HG03565 (cell line): ENCODE measurements at regions not wholly inside any gene's neighbourhood (a gene's known extent, or its start where the extent isn't known, plus 50 kb on each side); places are given as distances from the start of the nearest gene placed in this dataset.
"Not testable (repeated sequence)": the region's sequence is repeated elsewhere in the genome, so short reads cannot be mapped to it uniquely, and the experiment has no call there.

Experiments
- ATAC-seq: cut with Tn5 transposase; IDR thresholded peaks from one replicate; pipeline ENCODE4 v1.9.1; 2021; ENCODE audit warnings: mild to moderate bottlenecking, moderate library complexity; ENCODE audit not compliant: unreplicated experiment

DNA sequence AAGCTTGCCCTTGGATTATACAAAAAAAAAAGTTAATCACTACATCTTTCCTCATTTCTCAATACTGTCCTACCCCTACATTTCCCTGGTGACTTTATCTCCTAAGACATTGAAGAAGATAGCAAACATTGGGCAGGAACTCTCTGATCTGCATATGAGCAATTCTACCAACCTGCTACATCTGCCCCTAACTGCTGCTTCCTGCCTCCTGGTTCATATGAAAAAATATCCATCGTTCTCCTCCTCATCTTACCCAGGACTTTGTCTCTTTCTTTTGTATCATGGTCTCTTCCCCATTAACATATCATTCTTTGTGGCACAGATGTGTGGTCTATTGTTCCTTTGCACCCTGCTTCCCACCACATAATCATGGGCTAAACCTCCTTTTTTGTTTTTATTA, 139.7 kb upstream of the PCGF5 start:
- ATAC-seq = no peak

DNA sequence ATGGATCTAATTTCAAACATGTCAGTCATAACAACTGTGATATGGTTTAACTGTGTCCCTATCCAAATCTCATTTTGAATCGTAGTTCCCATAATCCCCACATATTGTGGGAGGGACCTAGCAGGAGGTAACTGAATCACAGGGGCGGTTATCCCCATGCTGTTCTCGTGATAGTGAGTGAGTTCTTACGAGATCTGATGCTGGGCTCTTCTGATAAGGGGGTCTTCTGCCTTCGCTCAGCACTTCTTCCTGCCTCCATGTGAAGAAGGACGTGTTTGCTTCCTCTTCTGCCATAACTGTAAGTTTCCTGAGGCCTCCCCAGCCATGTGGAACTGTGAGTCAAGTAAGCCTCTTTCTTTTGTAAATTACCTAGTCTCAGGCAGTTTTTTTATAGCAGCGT, 138.0 kb upstream of the PCGF5 start:
- ATAC-seq = no peak

DNA sequence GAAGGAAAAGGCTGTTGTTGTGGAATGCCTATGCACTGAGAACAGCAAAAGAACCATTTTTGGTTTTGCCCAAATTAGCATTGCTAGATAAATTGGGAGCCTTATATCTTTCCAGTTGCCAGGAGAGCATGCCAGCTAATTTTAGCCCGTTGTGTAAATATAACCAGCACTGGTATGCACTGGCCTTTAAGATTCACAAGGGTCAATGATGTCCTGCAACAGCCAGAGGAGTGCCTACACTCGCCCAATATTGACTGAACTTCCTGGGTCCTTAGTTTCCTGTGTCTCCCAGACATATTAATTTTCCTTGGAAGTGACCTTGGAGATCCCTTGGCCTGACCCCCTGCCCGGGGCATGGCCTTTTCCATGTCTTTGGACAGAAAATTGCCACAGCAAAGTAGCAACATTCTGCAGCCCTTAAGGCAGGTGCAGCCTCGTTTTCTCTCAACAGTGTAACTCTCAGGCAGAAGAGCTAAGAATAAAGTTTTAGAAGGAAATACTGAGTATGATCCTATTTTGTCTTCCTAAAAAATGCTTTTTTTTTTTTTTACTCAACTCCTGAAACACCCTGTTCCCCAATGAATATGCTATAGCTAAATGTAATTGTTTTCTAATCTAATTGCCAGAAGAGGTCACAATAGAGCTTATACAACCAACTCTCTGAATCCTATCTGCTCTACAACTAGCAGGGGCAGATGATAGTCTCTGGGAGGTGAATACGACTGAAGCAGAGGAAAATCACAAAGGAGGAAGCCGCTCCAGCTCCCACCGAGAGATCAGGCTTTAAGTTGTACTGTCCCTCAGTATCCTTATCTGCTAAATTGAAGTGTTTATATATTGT, 131.9 kb upstream of the PCGF5 start:
- ATAC-seq = no peak

DNA sequence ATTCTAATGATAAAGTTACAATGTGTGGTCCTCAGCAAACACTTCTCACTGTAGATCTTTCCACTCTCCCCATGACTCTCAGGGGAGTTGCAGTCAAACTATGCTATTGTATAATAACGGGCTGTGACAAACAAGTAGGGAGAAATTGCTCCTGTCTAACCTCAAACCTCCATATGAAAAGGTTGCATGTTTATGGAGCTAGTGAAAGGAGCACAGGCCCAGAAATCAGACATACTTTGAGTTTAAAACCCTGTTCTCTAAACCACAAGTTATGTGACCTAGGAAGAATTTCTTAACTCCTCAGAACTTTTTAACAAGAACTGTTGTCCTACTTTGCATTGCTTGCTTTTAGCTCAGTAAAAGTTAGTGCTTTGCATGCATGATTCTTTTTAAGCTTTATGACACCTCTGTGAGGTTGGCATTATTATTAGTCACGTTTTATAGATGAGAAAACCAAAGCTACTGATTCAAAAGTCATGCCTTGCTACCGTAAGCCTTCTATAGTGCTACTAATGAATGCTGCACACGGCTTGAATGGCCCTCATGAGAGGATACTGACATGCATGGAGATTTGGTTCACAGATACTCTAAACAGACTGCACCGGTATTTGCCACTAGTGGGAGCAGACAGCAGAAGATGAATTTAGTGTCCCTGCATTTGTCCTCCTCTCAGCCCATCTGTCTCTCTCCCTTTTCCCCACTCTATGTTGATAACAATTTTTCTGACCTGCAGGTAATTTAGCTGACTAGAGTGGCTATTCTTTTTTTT, 129.5 kb upstream of the PCGF5 start:
- ATAC-seq = no peak

DNA sequence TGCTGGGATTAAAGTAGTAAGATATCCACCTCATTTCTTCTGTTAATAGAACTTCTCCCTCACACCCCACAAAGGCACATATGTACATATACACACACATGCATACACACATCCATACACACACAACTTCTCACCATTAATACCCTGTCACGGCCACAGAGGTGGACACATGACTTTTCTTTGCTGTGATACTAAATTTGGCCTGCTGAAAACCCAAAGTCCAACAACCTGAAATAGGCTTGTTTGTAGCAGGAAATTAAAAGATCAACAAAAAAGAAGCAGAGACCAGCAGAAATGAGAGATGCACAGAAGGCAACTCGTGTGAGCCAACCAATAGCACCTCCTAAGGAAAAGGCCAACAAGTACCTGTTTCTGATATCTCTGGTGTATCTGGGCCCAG, 128.7 kb upstream of the PCGF5 start:
- no peak for ATAC-seq

DNA sequence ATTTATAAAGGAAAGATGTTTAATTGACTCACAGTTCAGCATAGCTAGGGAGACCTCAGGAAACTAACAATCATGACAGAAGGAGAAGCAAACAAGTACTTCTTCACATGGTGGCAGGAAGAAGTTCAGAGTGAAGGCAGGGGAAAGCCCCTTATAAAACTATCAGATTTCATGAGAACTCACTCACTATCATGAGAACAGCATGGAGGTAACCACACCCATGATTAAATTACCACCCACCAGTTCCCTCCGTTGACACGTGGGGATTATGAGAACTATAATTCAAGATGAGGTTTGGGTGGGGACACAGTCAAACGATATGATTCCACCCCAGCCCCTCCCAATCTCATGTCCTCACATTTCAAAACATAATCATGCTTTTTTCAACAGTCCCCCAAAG, 124.2 kb upstream of the PCGF5 start:
- no peak for ATAC-seq

DNA sequence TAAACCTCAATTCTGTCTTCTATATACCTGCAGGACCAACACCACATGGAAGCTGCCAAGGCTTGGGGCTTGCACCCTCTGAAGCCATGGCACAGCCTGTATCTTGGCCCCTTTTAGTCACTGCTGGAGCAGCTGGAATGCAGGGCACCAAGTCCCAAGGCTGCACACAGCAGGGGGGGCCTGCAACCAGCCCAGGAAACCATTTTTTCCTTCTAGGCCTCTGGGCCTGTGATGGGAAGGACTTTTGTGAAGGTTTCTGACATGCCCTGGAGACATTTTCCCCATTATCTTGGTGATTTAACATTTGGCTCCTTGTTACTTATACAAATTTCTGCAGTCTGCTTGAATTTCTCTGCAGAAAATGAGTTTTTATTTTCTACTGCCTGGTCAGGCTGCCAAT, 123.2 kb upstream of the PCGF5 start:
- no peak for ATAC-seq

DNA sequence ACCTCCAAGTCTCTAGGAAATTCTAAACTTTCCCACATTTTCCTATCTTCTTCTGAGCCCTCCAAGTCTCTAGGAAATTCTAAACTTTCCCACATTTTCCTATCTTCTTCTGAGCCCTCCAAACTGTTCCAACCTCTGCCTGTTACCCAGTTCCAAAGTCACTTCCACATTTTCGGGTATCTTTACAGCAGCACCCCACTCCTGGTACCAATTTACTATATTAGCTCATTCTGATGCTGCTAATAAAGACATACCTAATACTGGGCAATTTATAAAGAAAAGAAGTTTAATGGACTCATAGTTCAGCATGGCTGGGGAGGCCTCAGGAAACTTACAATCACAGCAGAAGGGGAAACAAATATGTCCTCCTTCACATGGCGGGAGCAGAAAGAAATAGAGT, 122.4 kb upstream of the PCGF5 start:
- not testable (repeated sequence) for ATAC-seq

DNA sequence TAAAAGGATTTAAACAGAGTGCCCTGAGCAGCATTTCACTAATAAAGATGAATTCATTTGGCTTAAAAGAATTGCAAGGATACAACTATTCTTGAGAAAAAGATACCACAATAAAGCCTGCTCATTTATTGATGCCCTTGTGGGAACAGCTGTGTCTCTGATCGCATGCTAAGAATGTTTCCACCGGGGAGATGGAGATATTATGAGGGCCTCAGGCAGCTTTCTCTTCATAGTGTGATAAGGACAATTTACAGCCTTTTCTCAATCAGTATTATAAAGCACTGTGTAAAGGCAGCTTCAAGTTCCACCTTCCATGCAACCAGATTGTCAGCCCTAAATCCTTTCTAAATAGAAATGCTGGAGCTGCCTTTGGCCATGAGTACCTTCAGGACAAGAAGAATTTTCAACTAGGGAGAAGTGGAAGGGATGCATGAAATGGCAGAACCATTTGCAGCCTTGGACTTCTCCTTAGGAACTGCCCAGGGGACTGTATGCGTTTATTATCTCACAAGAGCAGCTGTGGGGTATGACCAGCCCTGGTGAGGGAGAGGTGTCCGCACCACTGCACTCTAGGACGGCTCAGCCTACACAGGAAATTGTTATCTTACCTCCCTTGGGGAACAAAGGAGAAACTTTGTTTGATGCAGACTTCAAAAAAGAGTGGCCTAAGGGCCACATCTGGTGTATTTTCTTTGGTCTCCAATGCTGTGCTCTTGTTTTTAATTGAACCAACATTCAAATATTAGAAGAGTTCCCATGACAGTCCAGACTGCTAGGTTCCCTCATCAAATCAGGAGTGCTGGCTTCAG, 116.9 kb upstream of the PCGF5 start:
- peak; percentile 69 for ATAC-seq

DNA sequence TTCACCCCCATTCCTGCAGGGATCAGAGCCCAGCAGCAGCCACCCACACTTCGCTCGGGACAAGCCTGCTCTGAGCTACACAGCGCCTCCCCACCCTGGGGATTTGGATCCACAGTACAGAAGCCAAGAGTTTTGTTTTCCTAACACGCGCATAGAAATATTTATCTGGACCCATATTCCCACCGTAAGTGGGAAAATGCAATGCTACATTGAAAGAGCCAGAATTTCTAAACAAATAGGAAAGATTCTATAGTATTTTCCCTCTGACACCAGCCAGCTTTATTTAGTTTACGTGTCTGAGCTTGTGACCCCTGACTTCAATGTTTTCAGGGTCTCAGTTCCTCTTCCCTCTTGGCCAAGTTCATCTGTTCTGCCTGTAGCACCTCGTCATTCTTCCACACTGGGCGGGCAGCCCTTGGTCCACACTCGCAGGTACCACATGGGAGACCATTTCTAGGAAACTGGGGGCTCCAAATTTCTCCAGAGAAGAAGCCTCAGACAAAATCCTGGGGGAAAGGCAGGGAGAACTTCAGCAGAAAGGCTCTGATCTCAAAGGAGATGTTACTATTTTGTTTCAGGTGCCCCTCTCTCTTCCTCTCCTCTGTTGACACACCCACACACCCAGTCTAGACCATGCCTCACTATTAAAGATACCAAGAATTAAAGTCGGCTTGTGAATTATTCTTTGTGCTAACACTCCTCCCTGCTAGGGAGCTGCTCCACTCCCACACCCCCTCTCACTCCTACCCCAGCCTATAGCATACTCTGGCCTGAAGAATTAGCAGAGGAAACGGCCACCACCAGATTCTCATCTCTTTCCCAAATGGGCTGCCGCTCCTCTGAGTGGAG, 116.0 kb upstream of the PCGF5 start:
- ATAC-seq = no peak

DNA sequence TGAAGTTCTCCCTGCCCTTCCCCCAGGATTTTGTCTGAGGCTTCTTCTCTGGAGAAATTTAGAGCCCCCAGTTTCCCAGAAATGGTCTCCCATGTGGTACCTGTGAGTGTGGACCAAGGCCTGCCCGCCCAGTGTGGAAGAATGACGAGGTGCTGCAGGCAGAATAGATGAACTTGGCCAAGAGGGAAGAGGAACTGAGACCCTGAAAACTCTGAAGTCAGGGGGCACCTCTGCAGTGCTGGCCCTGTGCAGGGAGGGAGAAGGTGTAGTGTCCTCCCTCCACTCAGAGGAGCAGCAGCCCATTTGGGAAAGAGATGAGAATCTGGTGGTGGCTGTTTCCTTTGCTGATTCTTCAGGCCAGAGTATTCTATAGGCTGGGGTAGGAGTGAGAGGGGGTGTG, 115.2 kb upstream of the PCGF5 start:
- no peak for ATAC-seq

DNA sequence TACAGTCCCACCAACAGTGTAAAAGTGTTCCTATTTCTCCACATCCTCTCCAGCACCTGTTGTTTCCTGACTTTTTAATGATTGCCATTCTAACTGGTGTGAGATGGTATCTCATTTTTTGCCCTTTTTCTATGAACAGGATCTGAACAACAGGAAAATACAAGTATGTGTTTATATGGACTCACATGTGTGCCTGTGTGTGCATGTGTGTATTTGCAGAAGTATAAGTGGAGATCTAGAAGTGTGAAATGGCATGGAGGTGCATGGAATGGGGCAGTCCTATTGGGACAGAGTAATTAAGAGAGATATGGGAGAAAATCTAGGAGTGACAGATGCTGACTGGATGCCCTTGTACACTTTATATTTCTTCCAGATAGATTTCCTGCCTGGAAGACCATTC, 111.6 kb upstream of the PCGF5 start:
- ATAC-seq = no peak

DNA sequence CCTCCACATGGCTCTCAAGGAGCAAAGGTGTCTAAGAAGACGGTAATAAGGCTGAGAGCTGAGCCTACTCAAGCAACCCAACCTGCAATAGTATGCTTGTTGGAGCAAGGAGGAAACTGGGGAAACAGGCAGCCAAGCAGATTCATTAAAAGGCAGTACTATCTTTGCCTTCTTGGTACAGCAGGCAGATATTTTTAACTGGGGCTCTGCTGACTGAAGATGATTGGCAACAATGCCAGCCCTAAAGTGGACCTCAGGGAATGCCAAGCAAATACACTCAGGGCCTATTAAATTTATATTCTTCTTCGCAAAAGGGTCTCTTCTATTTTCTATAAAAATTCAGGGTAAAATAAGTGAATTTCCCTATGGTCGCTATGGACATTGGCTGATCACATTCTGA, 109.4 kb upstream of the PCGF5 start:
- no peak for ATAC-seq

DNA sequence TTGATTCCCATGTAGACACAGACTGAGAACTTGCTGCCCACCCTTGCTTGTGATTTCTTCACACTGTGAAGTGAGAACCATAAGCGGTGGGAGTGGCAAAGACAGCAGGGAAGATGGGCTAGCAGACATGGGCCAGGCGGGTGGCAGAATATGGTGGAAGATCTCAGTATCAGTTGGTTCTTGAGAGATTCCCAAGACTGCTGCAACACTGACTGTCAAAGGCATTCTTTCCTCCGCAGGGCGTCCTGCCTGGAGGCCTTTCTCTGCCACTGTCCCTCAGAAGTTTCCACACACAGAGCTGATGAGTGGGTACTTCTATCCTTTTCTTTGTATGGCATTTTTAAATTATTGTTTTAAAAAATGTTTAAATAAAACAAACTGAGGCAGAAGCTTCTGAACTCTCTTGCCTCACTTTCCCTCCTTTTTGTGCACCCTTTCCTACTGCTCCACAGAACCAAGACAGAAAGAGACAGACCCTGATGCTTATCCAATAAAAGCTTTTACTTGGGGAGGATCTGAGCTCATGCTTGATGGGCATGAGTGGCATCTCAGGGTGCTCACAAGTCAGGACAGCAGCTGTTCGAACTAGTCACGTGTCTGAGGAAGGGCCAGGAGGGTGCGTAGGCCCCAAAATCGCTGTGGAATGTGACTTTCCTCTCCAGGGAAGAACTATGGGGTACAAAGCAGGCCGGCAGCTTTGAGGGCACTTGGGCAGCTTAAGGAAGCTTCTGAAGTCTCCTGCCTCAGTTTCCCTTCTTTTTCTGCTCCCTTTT, 104.7 kb upstream of the PCGF5 start:
- no peak for ATAC-seq

DNA sequence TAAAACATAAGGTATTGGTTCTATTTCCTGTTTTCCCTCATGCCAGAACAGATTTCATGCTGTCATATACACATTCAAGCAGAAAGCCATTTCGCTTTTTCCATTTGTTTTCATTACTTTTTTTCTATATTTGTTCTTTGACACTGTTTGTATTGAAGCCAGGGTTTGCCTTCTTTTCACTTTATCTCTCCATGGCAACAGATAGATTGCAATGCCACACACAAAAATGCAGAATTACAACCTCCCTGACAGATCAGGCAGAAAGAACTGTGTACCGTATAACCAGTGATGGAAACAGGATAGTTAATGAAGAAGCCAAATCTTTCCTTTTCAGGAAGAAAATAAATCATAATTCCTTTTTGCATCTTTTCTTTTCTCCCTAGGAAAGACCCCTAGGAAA, 103.0 kb upstream of the PCGF5 start:
- ATAC-seq = no peak

DNA sequence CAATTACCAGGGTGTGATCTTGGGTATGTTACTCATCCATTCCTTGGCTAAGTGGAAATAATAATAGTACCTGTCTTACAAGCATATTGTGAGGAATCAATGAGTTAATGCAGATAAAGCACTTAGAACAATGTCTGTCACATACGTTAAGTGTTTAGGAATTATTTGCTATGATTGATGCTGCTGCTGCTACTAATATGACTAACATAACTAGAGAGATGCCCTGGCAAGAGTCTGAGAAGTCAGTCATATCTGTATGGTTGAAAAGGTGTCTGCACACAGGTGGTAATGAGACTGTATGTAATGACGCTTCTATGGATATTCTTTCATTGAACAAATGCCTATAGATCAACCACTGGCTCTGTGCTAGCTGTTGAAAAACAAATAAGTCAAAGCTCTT, 100.1 kb upstream of the PCGF5 start:
- ATAC-seq = no peak

DNA sequence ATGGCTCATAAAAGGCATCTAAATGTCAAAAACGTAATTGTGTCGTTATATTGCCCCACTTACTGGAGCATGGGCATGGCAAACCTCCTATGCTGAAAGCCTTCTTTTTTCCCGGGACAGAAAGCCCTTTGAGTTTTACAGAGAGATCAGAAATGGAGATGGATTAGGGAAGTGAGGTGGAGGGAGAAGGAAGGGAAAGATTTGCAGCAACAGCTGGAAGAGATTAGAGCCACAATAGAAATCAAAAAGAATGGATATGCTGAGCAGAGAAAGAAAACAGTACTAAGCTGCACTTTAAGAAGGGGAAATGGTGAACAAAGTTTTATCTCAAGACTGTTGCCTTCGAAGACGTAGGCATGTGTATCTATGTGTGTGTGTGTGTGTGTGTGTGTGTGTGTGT, 97.2 kb upstream of the PCGF5 start:
- no peak for ATAC-seq

DNA sequence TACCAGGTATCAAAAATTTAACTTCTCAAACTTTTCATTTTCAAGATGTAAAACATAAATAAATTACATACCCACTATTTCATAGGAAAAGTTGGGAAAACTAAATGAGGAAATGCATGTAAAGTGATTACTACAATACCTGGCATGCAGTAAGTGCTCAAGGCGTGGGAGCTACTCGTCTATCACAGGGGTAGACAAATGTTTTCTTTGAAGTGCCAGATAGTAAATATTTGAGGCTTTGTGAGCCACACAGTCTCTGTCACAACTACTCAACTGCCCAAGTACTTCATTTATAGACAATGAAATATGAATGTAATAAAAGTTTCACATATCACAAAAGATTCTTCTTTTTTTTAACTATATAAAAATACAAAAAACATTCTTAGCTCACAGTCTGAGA, 96.4 kb upstream of the PCGF5 start:
- ATAC-seq = no peak

DNA sequence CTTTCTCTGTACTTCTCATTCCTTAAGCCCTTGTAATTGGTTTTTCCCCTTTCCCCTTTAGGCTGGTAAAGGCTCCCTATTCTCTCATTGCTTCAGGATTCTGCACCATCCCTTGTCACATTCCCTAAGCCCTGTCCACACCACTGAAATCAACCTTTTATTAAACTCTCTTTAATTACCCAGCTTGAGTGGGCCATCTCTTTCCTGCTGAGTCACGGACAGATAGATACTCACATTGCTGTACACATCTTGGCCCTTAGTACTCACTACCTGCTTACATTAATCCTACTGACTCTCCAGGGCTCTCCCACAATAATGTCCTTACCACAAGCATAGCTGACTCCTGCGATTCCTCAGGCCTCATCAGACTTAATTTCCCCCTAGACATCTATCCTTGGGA, 94.0 kb upstream of the PCGF5 start:
- no peak for ATAC-seq
